ENCODE measurements at regions not wholly inside any gene's neighbourhood (a gene's known extent, or its start where the extent isn't known, plus 50 kb on each side); places are given as distances from the start of the nearest gene placed in this dataset.

DNA sequence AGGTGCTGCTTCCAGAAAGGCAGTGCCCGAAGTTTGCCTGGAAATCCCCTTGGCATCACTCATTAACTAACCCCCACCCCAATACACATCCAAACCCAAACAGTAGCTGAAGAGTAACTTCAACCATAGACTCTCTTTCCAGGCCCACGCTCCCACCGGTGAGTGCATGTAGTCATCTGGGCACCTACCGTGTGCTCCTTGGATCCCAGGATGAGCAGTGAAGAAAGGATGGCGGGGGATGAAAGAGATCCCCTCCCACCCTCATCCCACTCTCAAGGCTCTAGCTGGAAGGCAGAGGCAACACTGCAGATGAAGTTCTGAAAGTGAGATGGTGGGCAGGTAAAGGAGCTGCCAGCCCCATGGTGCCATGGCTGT is 305.0 kb downstream of the SOX9 start:
- intact Hi-C loops (cut with micrococcal nuclease; ENCODE audit: unreplicated experiment), result no loop called here
- Histone ChIP-seq H3K9me3 (no peaks in the 10 kb centered on the region), H3K27me3 (replicated peaks; ENCODE audit: control insufficient read depth, insufficient read depth, low read length) (no peaks in the 10 kb centered on the region), H3K36me3 (ENCODE audit: control insufficient read depth, insufficient read depth, low read length) (no peaks in the 10 kb centered on the region), H3K4me1 (peaks cover 59% of the 10 kb centered on the region), H3K4me3 (ENCODE audit: low read depth, low read length) (no peak overlapping the region)
- no TSS peak for BruUV-seq (replicated peaks)
- TF ChIP-seq CTCF (IDR thresholded peaks at IDR 0.05; ENCODE audit: insufficient read depth in 1 of 2, low read depth in 1 of 2, low read length in 1 of 2, severe bottlenecking in 1 of 2, unreplicated experiment in 1 of 2), result no peak
- POLR2A ChIA-PET, result no interaction called here
- no peak for DNase-seq
- CTCF ChIA-PET, result no interaction called here
- no peaks in the 10 kb centered on the region for H3K9me3 Mint-ChIP-seq (ENCODE audit: unreplicated experiment)
- H3K4me3 Mint-ChIP-seq (ENCODE audit: unreplicated experiment), result no peak overlapping the region
- no peaks in the 10 kb centered on the region for H3K27me3 Mint-ChIP-seq (ENCODE audit: insufficient read depth, unreplicated experiment)
- H3K4me1 Mint-ChIP-seq (ENCODE audit: low read depth, unreplicated experiment), result peaks cover 56% of the 10 kb centered on the region
- peaks cover 24% of the 10 kb centered on the region for H3K36me3 Mint-ChIP-seq (ENCODE audit: insufficient read depth, unreplicated experiment)
- H3K27ac Mint-ChIP-seq (ENCODE audit: unreplicated experiment), result no peak overlapping the region

GRCh38 chr17:72426321-72426720 is 305.5 kb downstream of the SOX9 start:
- Histone ChIP-seq H3K4me3 (ENCODE audit: low read depth, low read length) (no peak overlapping the region), H3K36me3 (ENCODE audit: control insufficient read depth, insufficient read depth, low read length) (no peaks in the 10 kb centered on the region), H3K4me1 (peaks cover 54% of the 10 kb centered on the region), H3K9me3 (no peaks in the 10 kb centered on the region), H3K27me3 (replicated peaks; ENCODE audit: control insufficient read depth, insufficient read depth, low read length) (no peaks in the 10 kb centered on the region)
- intact Hi-C loops (cut with micrococcal nuclease; ENCODE audit: unreplicated experiment), result no loop called here
- H3K36me3 Mint-ChIP-seq (ENCODE audit: insufficient read depth, unreplicated experiment), result peaks cover 20% of the 10 kb centered on the region
- H3K27ac Mint-ChIP-seq (ENCODE audit: unreplicated experiment), result no peak overlapping the region
- ChIA-PET CTCF (no interaction called here), POLR2A (no interaction called here)
- no TSS peak for BruUV-seq (replicated peaks)
- no peaks in the 10 kb centered on the region for H3K27me3 Mint-ChIP-seq (ENCODE audit: insufficient read depth, unreplicated experiment)
- H3K4me1 Mint-ChIP-seq (ENCODE audit: low read depth, unreplicated experiment), result peaks cover 57% of the 10 kb centered on the region
- no peak for DNase-seq
- no peak for TF ChIP-seq CTCF (IDR thresholded peaks at IDR 0.05; ENCODE audit: insufficient read depth in 1 of 2, low read depth in 1 of 2, low read length in 1 of 2, severe bottlenecking in 1 of 2, unreplicated experiment in 1 of 2)
- H3K9me3 Mint-ChIP-seq (ENCODE audit: unreplicated experiment), result no peaks in the 10 kb centered on the region
- H3K4me3 Mint-ChIP-seq (ENCODE audit: unreplicated experiment), result no peak overlapping the region

DNA sequence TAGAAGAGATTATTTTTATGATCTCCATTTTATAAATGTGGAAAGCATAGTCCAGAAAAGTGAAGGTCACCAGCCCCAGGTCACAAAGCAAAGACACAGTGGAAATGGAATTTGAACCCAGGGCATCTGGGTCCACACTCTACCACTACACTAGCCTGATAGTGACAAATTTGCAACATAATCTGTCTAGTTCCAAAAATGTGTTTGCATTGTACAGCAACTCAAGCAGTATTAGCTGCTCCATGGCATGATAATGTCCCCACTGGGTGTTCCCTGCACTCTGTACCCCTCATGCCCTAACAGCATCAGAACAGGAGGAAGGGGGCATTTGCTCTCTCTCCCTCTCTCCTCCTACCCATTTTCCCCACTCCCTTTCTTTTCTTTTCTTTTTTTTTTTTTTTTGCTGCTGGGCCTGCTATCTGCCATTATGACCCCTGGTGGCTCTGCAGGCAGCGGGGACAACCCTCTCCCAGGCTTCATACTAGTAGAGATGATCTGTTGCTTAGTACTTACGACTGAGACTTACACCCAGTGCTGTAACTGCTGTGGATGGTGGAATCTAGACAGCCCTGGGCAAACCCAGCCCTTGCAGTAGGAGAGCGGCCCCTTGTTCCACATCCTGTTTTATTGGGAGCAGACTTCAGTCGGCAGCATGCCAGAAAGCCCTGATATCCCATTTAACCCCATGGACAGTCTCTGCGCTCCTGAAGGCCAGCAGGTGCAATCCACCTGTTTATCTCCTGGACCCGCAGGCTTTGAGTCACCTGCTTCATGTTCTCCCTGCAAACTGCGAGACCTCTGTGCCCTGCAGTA is 306.3 kb downstream of the SOX9 start:
- no peak overlapping the region for H3K4me3 ChIP-seq (ENCODE audit: low read depth, low read length)
- no peaks in the 10 kb centered on the region for H3K27me3 ChIP-seq (replicated peaks; ENCODE audit: control insufficient read depth, insufficient read depth, low read length)
- H3K9me3 Mint-ChIP-seq (ENCODE audit: unreplicated experiment), result no peaks in the 10 kb centered on the region
- no peak overlapping the region for H3K4me3 Mint-ChIP-seq (ENCODE audit: unreplicated experiment)
- DNase-seq, result no peak
- no TSS peak for BruUV-seq (replicated peaks)
- TF ChIP-seq CTCF (IDR thresholded peaks at IDR 0.05; ENCODE audit: insufficient read depth in 1 of 2, low read depth in 1 of 2, low read length in 1 of 2, severe bottlenecking in 1 of 2, unreplicated experiment in 1 of 2), result peak in 1 of 2 experiments; percentile 39
- H3K36me3 ChIP-seq (ENCODE audit: control insufficient read depth, insufficient read depth, low read length), result no peaks in the 10 kb centered on the region
- H3K27me3 Mint-ChIP-seq (ENCODE audit: insufficient read depth, unreplicated experiment), result no peaks in the 10 kb centered on the region
- CTCF ChIA-PET, result no interaction called here
- H3K4me1 Mint-ChIP-seq (ENCODE audit: low read depth, unreplicated experiment), result peaks cover 51% of the 10 kb centered on the region
- intact Hi-C loops (cut with micrococcal nuclease; ENCODE audit: unreplicated experiment), result no loop called here
- peaks cover 16% of the 10 kb centered on the region for H3K36me3 Mint-ChIP-seq (ENCODE audit: insufficient read depth, unreplicated experiment)
- no peaks in the 10 kb centered on the region for H3K9me3 ChIP-seq
- peaks cover 47% of the 10 kb centered on the region for H3K4me1 ChIP-seq
- peak overlapping the region; percentile 27 for H3K27ac Mint-ChIP-seq (ENCODE audit: unreplicated experiment)
- POLR2A ChIA-PET, result no interaction called here

Data from Caco-2 (cell line).